ENCODE measurements at regions not wholly inside any gene's neighbourhood (a gene's known extent, or its start where the extent isn't known, plus 50 kb on each side); places are given as distances from the start of the nearest gene placed in this dataset.

GRCh38 chr2:111684611-111685010 is 199.4 kb downstream of the ANAPC1 start:
- H3K27me3 ChIP-seq: no peaks in the 10 kb centered on the region
- no peaks in the 10 kb centered on the region for H3K4me1 ChIP-seq
- intact Hi-C loops (cut with DNase I): no loop called here
- no peaks in the 10 kb centered on the region for H3K36me3 ChIP-seq
- H3K9me3 ChIP-seq: no peaks in the 10 kb centered on the region
- H3K27ac ChIP-seq: no peak overlapping the region
- no peak overlapping the region for H3K4me3 ChIP-seq
- DNase-seq (ENCODE audit: low spot score in 2 of 2): no peak
- no peak for TF ChIP-seq CTCF (IDR thresholded peaks at IDR 0.05)

- intact Hi-C loops (cut with DNase I): no loop called here
- H3K27me3 ChIP-seq: no peaks in the 10 kb centered on the region
- TF ChIP-seq CTCF (IDR thresholded peaks at IDR 0.05): no peak
- DNase-seq (ENCODE audit: low spot score in 2 of 2): no peak
- no peak overlapping the region for H3K4me3 ChIP-seq
- no peaks in the 10 kb centered on the region for H3K36me3 ChIP-seq
- H3K27ac ChIP-seq: no peak overlapping the region
- no peaks in the 10 kb centered on the region for H3K9me3 ChIP-seq
- peaks cover 0 to 4% of the 10 kb centered on the region in 2 donors for H3K4me1 ChIP-seq
Measured at GRCh38 chr2:111685342-111685741, 198.7 kb downstream of the ANAPC1 start.

GRCh38 chr2:111686994-111687393 is 197.0 kb downstream of the ANAPC1 start:
- intact Hi-C loops (cut with DNase I): no loop called here
- TF ChIP-seq CTCF (IDR thresholded peaks at IDR 0.05): no peak
- Histone ChIP-seq H3K4me3 (no peak overlapping the region), H3K36me3 (no peaks in the 10 kb centered on the region), H3K9me3 (no peaks in the 10 kb centered on the region), H3K27ac (no peak overlapping the region), H3K27me3 (no peaks in the 10 kb centered on the region), H3K4me1 (peaks cover 0 to 4% of the 10 kb centered on the region in 2 donors)
- peak in 1 of 2 donors; percentile 31 for DNase-seq (ENCODE audit: low spot score in 2 of 2)

DNA sequence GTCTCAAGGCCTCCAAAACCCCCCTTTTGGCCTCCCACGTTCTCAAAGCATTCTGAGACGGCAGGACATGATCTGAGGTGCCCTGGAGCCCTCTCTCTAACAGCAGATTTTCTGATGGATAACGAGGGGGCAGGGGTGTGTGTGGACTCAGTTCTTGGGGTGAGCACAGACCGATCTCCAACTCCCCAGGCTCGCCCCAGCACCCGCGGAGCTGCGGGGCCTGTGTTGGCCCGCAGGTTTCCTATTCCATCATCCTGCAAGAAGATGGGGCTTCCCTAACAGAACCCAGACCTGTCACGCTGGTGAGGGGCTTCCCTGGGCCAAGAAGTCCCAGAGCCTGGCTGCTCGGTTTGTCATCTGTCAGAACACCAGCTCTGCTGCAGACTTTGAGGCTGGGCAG is 196.1 kb downstream of the ANAPC1 start:
- intact Hi-C loops (cut with DNase I): no loop called here
- Histone ChIP-seq H3K9me3 (no peaks in the 10 kb centered on the region), H3K27me3 (no peaks in the 10 kb centered on the region), H3K4me1 (peaks cover 0 to 4% of the 10 kb centered on the region in 2 donors), H3K27ac (no peak overlapping the region), H3K36me3 (no peaks in the 10 kb centered on the region), H3K4me3 (no peak overlapping the region)
- DNase-seq (ENCODE audit: low spot score in 2 of 2): no peak
- TF ChIP-seq CTCF (IDR thresholded peaks at IDR 0.05): no peak

GRCh38 chr2:111688482-111688881 is 195.5 kb downstream of the ANAPC1 start:
- no peak overlapping the region for H3K27ac ChIP-seq
- H3K9me3 ChIP-seq: peaks cover under 1 to 3% of the 10 kb centered on the region in 2 donors
- H3K4me1 ChIP-seq: peaks cover 0 to 4% of the 10 kb centered on the region in 2 donors
- TF ChIP-seq CTCF (IDR thresholded peaks at IDR 0.05): no peak
- H3K36me3 ChIP-seq: no peaks in the 10 kb centered on the region
- H3K4me3 ChIP-seq: no peak overlapping the region
- no peak for DNase-seq (ENCODE audit: low spot score in 2 of 2)
- intact Hi-C loops (cut with DNase I): no loop called here
- no peaks in the 10 kb centered on the region for H3K27me3 ChIP-seq

GRCh38 chr2:111689174-111689573 is 194.8 kb downstream of the ANAPC1 start:
- H3K4me3 ChIP-seq: no peak overlapping the region
- no peak for DNase-seq (ENCODE audit: low spot score in 2 of 2)
- no peaks in the 10 kb centered on the region for H3K36me3 ChIP-seq
- peaks cover 5 to 10% of the 10 kb centered on the region in 2 donors for H3K9me3 ChIP-seq
- H3K4me1 ChIP-seq: peaks cover 0 to 4% of the 10 kb centered on the region in 2 donors
- H3K27me3 ChIP-seq: no peaks in the 10 kb centered on the region
- TF ChIP-seq CTCF (IDR thresholded peaks at IDR 0.05): no peak
- intact Hi-C loops (cut with DNase I): no loop called here
- H3K27ac ChIP-seq: no peak overlapping the region

Measured in ascending aorta (tissue), 2 donors.